IMR-90 (cell line): ENCODE measurements at regions not wholly inside any gene's neighbourhood (a gene's known extent, or its start where the extent isn't known, plus 50 kb on each side); places are given as distances from the start of the nearest gene placed in this dataset.
"Not testable (repeated sequence)": the region's sequence is repeated elsewhere in the genome, so short reads cannot be mapped to it uniquely, and the experiment has no call there.

ENCODE experiments used
- ATAC-seq: fragments of 200-7000 bp; cut with Tn5 transposase; 2 replicates; pipeline ENCODE4 v1.9.1; 2020; ENCODE audit warnings: low read depth, mild to moderate bottlenecking, moderate library complexity
- BruUV-seq: library from RNA; stranded (reverse); fragments of 400-500 nt; replicated peaks from 2 replicates; lab custom pipeline; 2021; lab: Mats Ljungman, UMichigan
- CTCF ChIA-PET: fragments of 300-600 bp; formaldehyde crosslinking; extraction: SDS; loops from one replicate; lab custom pipeline; 2021; ENCODE audit warnings: antibody characterized with exemption; lab: Yijun Ruan, JAX
- POLR2A ChIA-PET: fragments of 300-600 bp; sonication (Branson Sonifier 250); formaldehyde crosslinking; loops from one replicate; lab custom pipeline; 2022; ENCODE audit warnings: antibody characterized with exemption; ENCODE audit not compliant: unreplicated experiment; lab: Charles Lee
- DNase-seq: peaks from one replicate; pipeline ENCODE4 v3.0.0; 2013
- H2AFZ ChIP-seq: replicated peaks from 2 replicates; pipeline ENCODE3; 2013; ENCODE audit warnings: low read length, mild to moderate bottlenecking; ENCODE audit not compliant: poor library complexity
- H2AK5ac ChIP-seq: 2 replicates; pipeline ENCODE4 v1.6.1; 2013; ENCODE audit warnings: low read depth, low read length, inconsistent platforms
- H2AK9ac ChIP-seq: replicated peaks from 2 replicates; pipeline ENCODE3; 2013; ENCODE audit warnings: mild to moderate bottlenecking, low read depth, low read length, moderate library complexity; ENCODE audit not compliant: poor library complexity
- H2BK120ac ChIP-seq: 2 replicates; pipeline ENCODE4 v1.6.1; 2013; ENCODE audit warnings: low read depth, low read length, inconsistent platforms
- H2BK15ac ChIP-seq: 3 replicates; pipeline ENCODE4 v1.6.1; 2013; ENCODE audit warnings: low read depth, low read length, inconsistent platforms
- H2BK20ac ChIP-seq: 2 replicates; pipeline ENCODE4 v1.6.1; 2013; ENCODE audit warnings: low read depth, mild to moderate bottlenecking, inconsistent platforms, low read length, moderate library complexity
- H2BK5ac ChIP-seq: 2 replicates; pipeline ENCODE4 v1.6.1; 2013; ENCODE audit warnings: mild to moderate bottlenecking, low read depth, low read length, inconsistent platforms; ENCODE audit not compliant: poor library complexity, severe bottlenecking
- H3K14ac ChIP-seq: replicated peaks from 2 replicates; pipeline ENCODE4 v1.6.1; 2013; ENCODE audit warnings: low read depth, low read length, inconsistent platforms
- H3K18ac ChIP-seq: 2 replicates; pipeline ENCODE4 v1.6.1; 2013; ENCODE audit warnings: low read depth, low read length, control low read depth
- H3K23ac ChIP-seq: 2 replicates; pipeline ENCODE4 v1.6.1; 2013; ENCODE audit warnings: low read depth, low read length, inconsistent platforms
- H3K27ac ChIP-seq: 2 replicates; pipeline ENCODE4 v1.5.1; 2013; ENCODE audit warnings: mild to moderate bottlenecking, control low read depth, low read length; ENCODE audit not compliant: insufficient read depth
- H3K27me3 ChIP-seq: 2 replicates; pipeline ENCODE4 v1.6.1; 2013; ENCODE audit warnings: low read length; ENCODE audit not compliant: control insufficient read depth, insufficient read depth
- H3K36me3 ChIP-seq: 2 replicates; pipeline ENCODE4 v1.6.1; 2013; ENCODE audit warnings: low read length, mixed read lengths; ENCODE audit not compliant: control insufficient read depth, insufficient read depth
- H3K4ac ChIP-seq: 2 replicates; pipeline ENCODE4 v1.6.1; 2013; ENCODE audit warnings: low read depth, low read length, inconsistent platforms
- H3K4me1 ChIP-seq: 2 replicates; pipeline ENCODE4 v1.6.1; 2013; ENCODE audit warnings: low read length, mixed read lengths; ENCODE audit not compliant: control insufficient read depth, insufficient read depth
- H3K4me2 ChIP-seq: 2 replicates; pipeline ENCODE4 v1.6.1; 2013; ENCODE audit warnings: low read depth, mild to moderate bottlenecking, control low read depth, low read length, moderate library complexity
- H3K4me3 ChIP-seq: 2 replicates; pipeline ENCODE4 v1.5.1; 2013; ENCODE audit warnings: low read depth, mild to moderate bottlenecking, control low read depth, low read length, moderate library complexity; ENCODE audit not compliant: insufficient read depth
- H3K56ac ChIP-seq: 2 replicates; pipeline ENCODE4 v1.6.1; 2013; ENCODE audit warnings: low read length, inconsistent platforms; ENCODE audit not compliant: insufficient read depth; ENCODE audit errors: extremely low read depth
- H3K79me1 ChIP-seq, 2 experiments: 2 replicates each; pipeline ENCODE4 v1.6.1; 2013; ENCODE audit warnings: low read length in 2 of 2, inconsistent platforms in 1 of 2, low read depth in 1 of 2
- H3K9ac ChIP-seq: 2 replicates; pipeline ENCODE4 v1.6.1; 2013; ENCODE audit warnings: low read depth, low read length, control low read depth
- H3K9me1 ChIP-seq: 2 replicates; pipeline ENCODE4 v1.6.1; 2013; ENCODE audit warnings: low read length, inconsistent platforms; ENCODE audit not compliant: insufficient read depth
- H3K9me3 ChIP-seq: 2 replicates; pipeline ENCODE4 v1.6.1; 2013; ENCODE audit warnings: low read length; ENCODE audit not compliant: control insufficient read depth, insufficient read depth
- H4K20me1 ChIP-seq: 2 replicates; pipeline ENCODE4 v1.6.1; 2013; ENCODE audit warnings: low read length, inconsistent platforms; ENCODE audit not compliant: insufficient read depth
- H4K5ac ChIP-seq: 2 replicates; pipeline ENCODE4 v1.6.1; 2013; ENCODE audit warnings: mild to moderate bottlenecking, low read depth, low read length, control low read depth
- H4K8ac ChIP-seq, 2 experiments: 2 replicates each; pipeline ENCODE4 v1.6.1; 2013; ENCODE audit warnings: low read depth in 2 of 2, low read length in 2 of 2, control low read depth in 1 of 2, inconsistent platforms in 1 of 2
- H4K91ac ChIP-seq: 2 replicates; pipeline ENCODE4 v1.6.1; 2013; ENCODE audit warnings: low read depth, low read length, inconsistent platforms; ENCODE audit not compliant: insufficient read depth
- WGBS, 2 experiments: methylation state at CpG; one replicate each; pipeline versions ENCODE4 v1.1.5 to v1.1.7; 2013; ENCODE audit warnings: missing lambda C conversion rate in 2 of 2; ENCODE audit not compliant: insufficient read length in 1 of 2; ENCODE audit errors: extremely low coverage in 2 of 2; 5-methylcytosine and 5-hydroxymethylcytosine counted together
- dilution Hi-C: fragments of 300-500 bp; cut with HindIII; formaldehyde crosslinking; loops from one replicate; pipeline ENCODE4 v1.14.3; 2018; ENCODE audit warnings: low sequenced_read_pairs; ENCODE audit not compliant: unreplicated experiment
- in situ Hi-C: fragments of 300-500 bp; cut with MboI; formaldehyde crosslinking; loops from 3 replicates; pipeline ENCODE4 v1.14.3; 2019; ENCODE audit warnings: low sequenced_read_pairs, inconsistent platforms, mixed read lengths
- intact Hi-C: fragments of 100-400 bp; cut with micrococcal nuclease; formaldehyde crosslinking; loops from 2 replicates; pipeline ENCODE4 v1.10.0; 2022

- H2BK5ac ChIP-seq, intact Hi-C loops, H2AFZ ChIP-seq, H4K91ac ChIP-seq, H3K14ac ChIP-seq, dilution Hi-C loops, DNase-seq, H2BK20ac ChIP-seq, H3K79me1 ChIP-seq, H3K9ac ChIP-seq, H3K9me3 ChIP-seq, H2AK9ac ChIP-seq, H2BK15ac ChIP-seq, H2BK120ac ChIP-seq, H4K8ac ChIP-seq, H3K4me2 ChIP-seq, H3K4me3 ChIP-seq, H3K36me3 ChIP-seq, H3K23ac ChIP-seq, H4K20me1 ChIP-seq, H3K27me3 ChIP-seq, H3K4me1 ChIP-seq, H3K4ac ChIP-seq, H3K18ac ChIP-seq, ATAC-seq, H2AK5ac ChIP-seq, H3K27ac ChIP-seq, CTCF ChIA-PET, H3K9me1 ChIP-seq, BruUV-seq, H3K56ac ChIP-seq, H4K5ac ChIP-seq, POLR2A ChIA-PET, in situ Hi-C loops: not testable (repeated sequence)
- no CpG with 5 or more reads among the region's 10 CpGs for WGBS, 2 experiments
Observed at GRCh38 chr7:91395313-91395712, 131.1 kb downstream of the FZD1 start.
